ENCODE measurements at regions not wholly inside any gene's neighbourhood (a gene's known extent, or its start where the extent isn't known, plus 50 kb on each side); places are given as distances from the start of the nearest gene placed in this dataset.

DNA sequence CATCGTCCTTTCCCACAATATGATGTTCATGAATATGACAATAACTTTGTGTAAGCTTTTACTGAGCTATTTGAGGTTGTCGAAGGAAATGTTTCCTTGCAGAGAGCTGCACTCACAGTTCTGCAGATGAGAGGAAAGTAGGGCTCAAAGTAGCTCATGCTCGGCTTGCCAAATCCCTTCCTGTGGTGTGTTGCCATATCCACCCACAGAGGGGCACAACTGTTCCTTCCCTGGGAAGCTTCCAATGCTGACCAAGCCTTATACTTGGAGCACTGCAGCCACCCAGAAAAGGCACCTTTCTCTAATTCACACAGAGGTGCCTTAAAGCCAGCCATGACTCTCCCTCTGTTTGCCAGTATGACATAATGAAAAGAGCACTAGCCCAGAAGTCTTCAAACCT, 390.3 kb downstream of the CAAP1 start:
- TF ChIP-seq, protein P1, sequence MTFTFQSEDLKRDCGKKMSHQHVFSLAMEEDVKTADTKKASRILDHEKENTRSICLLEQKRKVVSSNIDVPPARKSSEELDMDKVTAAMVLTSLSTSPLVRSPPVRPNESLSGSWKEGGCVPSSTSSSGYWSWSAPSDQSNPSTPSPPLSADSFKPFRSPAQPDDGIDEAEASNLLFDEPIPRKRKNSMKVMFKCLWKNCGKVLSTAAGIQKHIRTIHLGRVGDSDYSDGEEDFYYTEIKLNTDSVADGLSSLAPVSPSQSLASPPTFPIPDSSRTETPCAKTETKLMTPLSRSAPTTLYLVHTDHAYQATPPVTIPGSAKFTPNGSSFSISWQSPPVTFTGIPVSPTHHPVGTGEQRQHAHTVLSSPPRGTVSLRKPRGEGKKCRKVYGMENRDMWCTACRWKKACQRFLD (tag by site-specific recombination; IDR thresholded peaks at IDR 0.05), result no peak
- TF ChIP-seq, protein P2, sequence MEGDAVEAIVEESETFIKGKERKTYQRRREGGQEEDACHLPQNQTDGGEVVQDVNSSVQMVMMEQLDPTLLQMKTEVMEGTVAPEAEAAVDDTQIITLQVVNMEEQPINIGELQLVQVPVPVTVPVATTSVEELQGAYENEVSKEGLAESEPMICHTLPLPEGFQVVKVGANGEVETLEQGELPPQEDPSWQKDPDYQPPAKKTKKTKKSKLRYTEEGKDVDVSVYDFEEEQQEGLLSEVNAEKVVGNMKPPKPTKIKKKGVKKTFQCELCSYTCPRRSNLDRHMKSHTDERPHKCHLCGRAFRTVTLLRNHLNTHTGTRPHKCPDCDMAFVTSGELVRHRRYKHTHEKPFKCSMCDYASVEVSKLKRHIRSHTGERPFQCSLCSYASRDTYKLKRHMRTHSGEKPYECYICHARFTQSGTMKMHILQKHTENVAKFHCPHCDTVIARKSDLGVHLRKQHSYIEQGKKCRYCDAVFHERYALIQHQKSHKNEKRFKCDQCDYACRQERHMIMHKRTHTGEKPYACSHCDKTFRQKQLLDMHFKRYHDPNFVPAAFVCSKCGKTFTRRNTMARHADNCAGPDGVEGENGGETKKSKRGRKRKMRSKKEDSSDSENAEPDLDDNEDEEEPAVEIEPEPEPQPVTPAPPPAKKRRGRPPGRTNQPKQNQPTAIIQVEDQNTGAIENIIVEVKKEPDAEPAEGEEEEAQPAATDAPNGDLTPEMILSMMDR (tag by site-specific recombination; IDR thresholded peaks at IDR 0.05), result no peak
- TF ChIP-seq SALL2 (tag by site-specific recombination; IDR thresholded peaks at IDR 0.05; ENCODE audit: borderline replicate concordance) (no peak), ZBTB8A (tag by site-specific recombination; IDR thresholded peaks at IDR 0.05) (no peak), ZNF37A (tag by site-specific recombination; IDR thresholded peaks at IDR 0.05) (no peak)
- TF ChIP-seq, protein P3, sequence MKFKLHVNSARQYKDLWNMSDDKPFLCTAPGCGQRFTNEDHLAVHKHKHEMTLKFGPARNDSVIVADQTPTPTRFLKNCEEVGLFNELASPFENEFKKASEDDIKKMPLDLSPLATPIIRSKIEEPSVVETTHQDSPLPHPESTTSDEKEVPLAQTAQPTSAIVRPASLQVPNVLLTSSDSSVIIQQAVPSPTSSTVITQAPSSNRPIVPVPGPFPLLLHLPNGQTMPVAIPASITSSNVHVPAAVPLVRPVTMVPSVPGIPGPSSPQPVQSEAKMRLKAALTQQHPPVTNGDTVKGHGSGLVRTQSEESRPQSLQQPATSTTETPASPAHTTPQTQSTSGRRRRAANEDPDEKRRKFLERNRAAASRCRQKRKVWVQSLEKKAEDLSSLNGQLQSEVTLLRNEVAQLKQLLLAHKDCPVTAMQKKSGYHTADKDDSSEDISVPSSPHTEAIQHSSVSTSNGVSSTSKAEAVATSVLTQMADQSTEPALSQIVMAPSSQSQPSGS (tag by site-specific recombination; IDR thresholded peaks at IDR 0.05; ENCODE audit: low read depth), result no peak
- TF ChIP-seq, protein P4, sequence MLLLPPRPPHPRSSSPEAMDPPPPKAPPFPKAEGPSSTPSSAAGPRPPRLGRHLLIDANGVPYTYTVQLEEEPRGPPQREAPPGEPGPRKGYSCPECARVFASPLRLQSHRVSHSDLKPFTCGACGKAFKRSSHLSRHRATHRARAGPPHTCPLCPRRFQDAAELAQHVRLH (tag by site-specific recombination; IDR thresholded peaks at IDR 0.05), result no peak

All from HEK293 (cell line).